ENCODE measurements at regions not wholly inside any gene's neighbourhood (a gene's known extent, or its start where the extent isn't known, plus 50 kb on each side); places are given as distances from the start of the nearest gene placed in this dataset.

- TF ChIP-seq CTCF (conservative IDR thresholded peaks at IDR 0.05) (no peak), ZFX (IDR thresholded peaks at IDR 0.05) (no peak)
- no peak overlapping the region for H3K27ac ChIP-seq
Measured at GRCh38 chr1:88204612-88205167, 479.4 kb upstream of the PKN2 start.

GRCh38 chr1:88208389-88208788, 475.7 kb upstream of the PKN2 start:
- H3K27ac ChIP-seq = no peak overlapping the region
- no peak for TF ChIP-seq CTCF (conservative IDR thresholded peaks at IDR 0.05)
- TF ChIP-seq ZFX (IDR thresholded peaks at IDR 0.05) = no peak

- TF ChIP-seq CTCF (conservative IDR thresholded peaks at IDR 0.05) = no peak
- no peak for TF ChIP-seq ZFX (IDR thresholded peaks at IDR 0.05)
- no peak overlapping the region for H3K27ac ChIP-seq
Measured at GRCh38 chr1:88210103-88210787, 473.8 kb upstream of the PKN2 start.

- H3K27ac ChIP-seq = no peak overlapping the region
- TF ChIP-seq CTCF (conservative IDR thresholded peaks at IDR 0.05) (peak; percentile 21), ZFX (IDR thresholded peaks at IDR 0.05) (no peak)
Measured at GRCh38 chr1:88216441-88216840, 467.6 kb upstream of the PKN2 start.

- TF ChIP-seq CTCF (conservative IDR thresholded peaks at IDR 0.05) (no peak), ZFX (IDR thresholded peaks at IDR 0.05) (no peak)
- H3K27ac ChIP-seq = no peak overlapping the region
Measured at GRCh38 chr1:88217386-88217785, 466.7 kb upstream of the PKN2 start.

- TF ChIP-seq CTCF (conservative IDR thresholded peaks at IDR 0.05) (no peak), ZFX (IDR thresholded peaks at IDR 0.05) (no peak)
- H3K27ac ChIP-seq = no peak overlapping the region
Measured at GRCh38 chr1:88219521-88219920, 464.6 kb upstream of the PKN2 start.

GRCh38 chr1:88221411-88221810, 462.7 kb upstream of the PKN2 start:
- no peak for TF ChIP-seq CTCF (conservative IDR thresholded peaks at IDR 0.05)
- TF ChIP-seq ZFX (IDR thresholded peaks at IDR 0.05) = no peak
- no peak overlapping the region for H3K27ac ChIP-seq

All from C4-2B (cell line).